H1 (cell line): ENCODE measurements at regions not wholly inside any gene's neighbourhood (a gene's known extent, or its start where the extent isn't known, plus 50 kb on each side); places are given as distances from the start of the nearest gene placed in this dataset.

Experiments
- CTCF ChIA-PET: fragments of 300-600 bp; sonication (Branson Sonifier 250); formaldehyde crosslinking; loops from one replicate; lab custom pipeline; 2021; ENCODE audit not compliant: partially characterized antibody; lab: Charles Lee
- POLR2A ChIA-PET: fragments of 300-600 bp; sonication (Branson Sonifier 250); formaldehyde crosslinking; loops from one replicate; lab custom pipeline; 2021; ENCODE audit warnings: inconsistent platforms; ENCODE audit not compliant: partially characterized antibody; lab: Charles Lee
- DNase-seq, 2 experiments: peaks; one replicate each; pipeline versions ENCODE4 v3.0.0 to v3.0.0-alpha.2; 2010 to 2022; ENCODE audit warnings: low spot score in 2 of 2, low read depth in 1 of 2, mixed read lengths in 1 of 2
- FAIRE-seq: peaks from 2 replicates; lab custom pipeline; 2011; peaks lifted over from hg19 to GRCh38; lab: Jason Lieb, UNC
- H2AFZ ChIP-seq: 2 replicates; pipeline ENCODE4 v1.8.1; 2012; ENCODE audit warnings: low read length, inconsistent platforms
- H2AK5ac ChIP-seq: 2 replicates; pipeline ENCODE4 v1.6.1; 2013; ENCODE audit warnings: low read depth, low read length
- H2BK120ac ChIP-seq: replicated peaks from 2 replicates; pipeline ENCODE3; 2013; ENCODE audit warnings: low read depth, low read length, inconsistent platforms
- H2BK12ac ChIP-seq: 2 replicates; pipeline ENCODE4 v1.6.1; 2013; ENCODE audit warnings: low read depth, low read length
- H2BK15ac ChIP-seq: 2 replicates; pipeline ENCODE4 v1.6.1; 2013; ENCODE audit warnings: low read length
- H2BK20ac ChIP-seq: 2 replicates; pipeline ENCODE4 v1.6.1; 2013; ENCODE audit warnings: low read length
- H2BK5ac ChIP-seq: 2 replicates; pipeline ENCODE4 v1.6.1; 2013; ENCODE audit warnings: low read depth, low read length
- H3K14ac ChIP-seq: 2 replicates; pipeline ENCODE4 v1.6.1; 2013; ENCODE audit warnings: inconsistent platforms; ENCODE audit not compliant: insufficient read length
- H3K18ac ChIP-seq: 2 replicates; pipeline ENCODE4 v1.6.1; 2013; ENCODE audit warnings: low read length; ENCODE audit errors: extremely low read depth
- H3K23ac ChIP-seq: 2 replicates; pipeline ENCODE4 v1.6.1; 2013; ENCODE audit warnings: inconsistent platforms; ENCODE audit not compliant: insufficient read length
- H3K23me2 ChIP-seq: 2 replicates; pipeline ENCODE4 v1.6.1; 2013; ENCODE audit warnings: low read depth, low read length
- H3K27ac ChIP-seq: 2 replicates; pipeline ENCODE4 v1.6.1; 2011; ENCODE audit warnings: low read depth, low read length, inconsistent platforms
- H3K27me3 ChIP-seq, 4 experiments: replicated peaks in 1 of 4; 1 replicate in 1 of 4; 2 replicates in 3 of 4; pipeline versions ENCODE4 v1.6.1 to v1.8.1; 2011 to 2013; ENCODE audit warnings: low read length in 3 of 4, mild to moderate bottlenecking in 3 of 4, inconsistent platforms in 2 of 4, mixed read lengths in 2 of 4, moderate library complexity in 1 of 4; ENCODE audit not compliant: control insufficient read depth in 3 of 4, insufficient read depth in 3 of 4; ENCODE audit errors: extremely low read depth in 1 of 4
- H3K36me3 ChIP-seq, 4 experiments: 2 replicates each; pipeline versions ENCODE4 v1.6.1 to v1.8.1; 2011 to 2013; ENCODE audit warnings: mild to moderate bottlenecking in 4 of 4, low read length in 3 of 4, moderate library complexity in 2 of 4, control low read depth in 1 of 4, inconsistent platforms in 1 of 4; ENCODE audit not compliant: insufficient read depth in 4 of 4, control insufficient read depth in 2 of 4
- H3K4ac ChIP-seq: replicated peaks from 2 replicates; pipeline ENCODE3; 2013; ENCODE audit warnings: low read length, low read depth, mixed read lengths, inconsistent platforms; ENCODE audit not compliant: insufficient read length
- H3K4me1 ChIP-seq, 4 experiments: replicated peaks in 1 of 4; 1 replicate in 1 of 4; 2 replicates in 3 of 4; pipeline versions ENCODE4 v1.6.1 to v1.8.1; 2011 to 2013; ENCODE audit warnings: low read length in 3 of 4, inconsistent platforms in 2 of 4, mixed read lengths in 1 of 4; ENCODE audit not compliant: insufficient read depth in 4 of 4, control insufficient read depth in 3 of 4
- H3K4me2 ChIP-seq, 2 experiments: 2 replicates each; pipeline versions ENCODE4 v1.6.1 to v1.8.1; 2011 to 2013; ENCODE audit warnings: low read depth in 2 of 2, low read length in 2 of 2, control low read depth in 1 of 2, inconsistent platforms in 1 of 2, mild to moderate bottlenecking in 1 of 2; ENCODE audit not compliant: insufficient read depth in 1 of 2
- H3K4me3 ChIP-seq, 4 experiments: fragments of 200-600, 300-600 bp in 1 of 4; sonication (generic), shearing (Covaris generic), sonication (Bioruptor Twin) in 1 of 4; 2 replicates each; pipeline versions ENCODE4 v1.5.1 to v1.8.1; 2011 to 2016; ENCODE audit warnings: low read length in 4 of 4, low read depth in 3 of 4, control low read depth in 2 of 4, inconsistent platforms in 2 of 4, mild to moderate bottlenecking in 2 of 4, mixed read lengths in 1 of 4, moderate library complexity in 1 of 4; ENCODE audit not compliant: insufficient read depth in 2 of 4; ENCODE audit errors: extremely low read depth in 1 of 4
- H3K56ac ChIP-seq: replicated peaks from 2 replicates; pipeline ENCODE3; 2013; ENCODE audit warnings: low read depth, mild to moderate bottlenecking, mixed read lengths, low read length, inconsistent platforms; ENCODE audit not compliant: insufficient read length
- H3K79me1 ChIP-seq: 2 replicates; pipeline ENCODE4 v1.6.1; 2013; ENCODE audit warnings: low read depth, low read length, control low read depth
- H3K79me2 ChIP-seq, 2 experiments: 2 replicates each; pipeline versions ENCODE4 v1.6.1 to v1.8.1; 2012 to 2013; ENCODE audit warnings: low read length in 2 of 2, mild to moderate bottlenecking in 2 of 2, inconsistent platforms in 1 of 2; ENCODE audit not compliant: insufficient read depth in 2 of 2, control insufficient read depth in 1 of 2
- H3K9ac ChIP-seq, 4 experiments: replicated peaks in 1 of 4; 1 replicate in 1 of 4; 2 replicates in 3 of 4; pipeline versions ENCODE4 v1.6.1 to v1.8.1; 2011 to 2013; ENCODE audit warnings: low read depth in 3 of 4, low read length in 3 of 4, control low read depth in 2 of 4, mild to moderate bottlenecking in 2 of 4, moderate library complexity in 2 of 4, inconsistent platforms in 1 of 4; ENCODE audit errors: extremely low read depth in 1 of 4
- H3K9me3 ChIP-seq, 2 experiments: 2 replicates each; pipeline versions ENCODE4 v1.6.1 to v1.8.1; 2012 to 2013; ENCODE audit warnings: mild to moderate bottlenecking in 2 of 2, moderate library complexity in 2 of 2, control low read depth in 1 of 2, inconsistent platforms in 1 of 2, low read depth in 1 of 2, low read length in 1 of 2, mixed read lengths in 1 of 2; ENCODE audit not compliant: insufficient read depth in 2 of 2
- H4K20me1 ChIP-seq, 2 experiments: replicated peaks in 1 of 2; 2 replicates each; pipeline versions ENCODE3 to v1.8.1; 2011 to 2013; ENCODE audit warnings: inconsistent platforms in 2 of 2, low read length in 2 of 2, mild to moderate bottlenecking in 1 of 2; ENCODE audit not compliant: insufficient read depth in 2 of 2, control insufficient read depth in 1 of 2
- H4K5ac ChIP-seq: 2 replicates; pipeline ENCODE4 v1.6.1; 2013; ENCODE audit warnings: low read length, low read depth, mixed read lengths, inconsistent platforms; ENCODE audit not compliant: insufficient read length
- H4K8ac ChIP-seq: 2 replicates; pipeline ENCODE4 v1.8.0; 2013; ENCODE audit warnings: mild to moderate bottlenecking, moderate library complexity, low read length, inconsistent platforms; ENCODE audit not compliant: insufficient read depth; ENCODE audit errors: extremely low read depth
- H4K91ac ChIP-seq: replicated peaks from 2 replicates; pipeline ENCODE3; 2013; ENCODE audit warnings: low read length, mixed read lengths, inconsistent platforms; ENCODE audit not compliant: insufficient read length
- NRF1 ChIP-seq: IDR thresholded peaks from 2 replicates; pipeline ENCODE4 v1.6.1; 2011; ENCODE audit warnings: mild to moderate bottlenecking, low read depth, low read length, improper control_type of control experiment
- POLR2AphosphoS5 ChIP-seq: IDR thresholded peaks from 2 replicates; pipeline ENCODE4 v1.6.1; 2011; ENCODE audit warnings: low read depth, low read length
- WGBS, 2 experiments: shearing (Covaris generic) in 1 of 2; methylation state at CpG; one replicate each; pipeline versions ENCODE4 v1.1.6 to v1.1.7; 2013 to 2015; ENCODE audit warnings: low lambda C conversion rate in 2 of 2, mixed read lengths in 2 of 2, inconsistent platforms in 1 of 2, low coverage in 1 of 2, missing lambda C conversion rate in 1 of 2; ENCODE audit not compliant: insufficient replicate concordance in 2 of 2, insufficient coverage in 1 of 2, insufficient read length in 1 of 2; ENCODE audit errors: extremely low coverage in 1 of 2, missing lambda C conversion rate in 1 of 2; 5-methylcytosine and 5-hydroxymethylcytosine counted together

DNA sequence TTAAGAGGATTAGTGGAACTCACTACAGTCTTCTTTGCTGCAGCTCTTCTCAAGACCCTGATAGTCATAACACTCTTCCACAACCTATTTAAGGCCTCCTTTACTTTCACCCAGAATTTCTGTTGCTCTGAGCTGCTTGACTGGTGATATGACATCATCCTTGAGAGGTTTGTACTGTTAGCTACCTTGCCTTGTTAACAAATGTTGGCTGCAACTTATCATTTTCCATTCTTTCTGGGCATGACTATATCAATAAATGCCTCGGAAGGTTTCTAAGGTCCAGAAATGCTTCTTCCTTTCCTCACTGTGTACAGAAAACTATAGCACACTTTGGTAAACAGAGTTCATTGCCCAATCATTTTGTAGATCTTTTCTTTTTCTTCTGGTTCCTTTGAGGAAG, 1292.2 kb upstream of the TMPRSS15 start:
- H3K9ac ChIP-seq, result no peak overlapping the region
- no peaks in the 10 kb centered on the region for H3K36me3 ChIP-seq
- peaks cover 0 to 3% of the 10 kb centered on the region in 2 experiments; a peak in 1 of 4 replicates for H3K9me3 ChIP-seq
- H3K4me2 ChIP-seq, result no peak overlapping the region
- no peaks in the 10 kb centered on the region for H3K23me2 ChIP-seq
- H3K27ac ChIP-seq, result no peak overlapping the region
- H2BK20ac ChIP-seq, result no peak overlapping the region
- no peak overlapping the region for H3K4ac ChIP-seq
- H3K56ac ChIP-seq, result no peak overlapping the region
- H2BK120ac ChIP-seq, result no peak overlapping the region
- H3K4me1 ChIP-seq, result no peaks in the 10 kb centered on the region
- H4K5ac ChIP-seq, result no peak overlapping the region
- no peak overlapping the region for H2BK15ac ChIP-seq
- H3K27me3 ChIP-seq, result no peaks in the 10 kb centered on the region
- DNase-seq (no peak), FAIRE-seq (no peak)
- no peak overlapping the region for H2AFZ ChIP-seq
- H3K14ac ChIP-seq, result no peak overlapping the region
- H3K79me2 ChIP-seq, result no peaks in the 10 kb centered on the region
- H2BK5ac ChIP-seq, result no peak overlapping the region
- ChIA-PET CTCF (no interaction called here), POLR2A (no interaction called here)
- TF ChIP-seq POLR2AphosphoS5 (no peak), NRF1 (no peak)
- no peak overlapping the region for H2AK5ac ChIP-seq
- no peaks in the 10 kb centered on the region for H3K79me1 ChIP-seq
- no peaks in the 10 kb centered on the region for H4K20me1 ChIP-seq
- no peak overlapping the region for H2BK12ac ChIP-seq
- H3K4me3 ChIP-seq, result no peak overlapping the region
- H4K8ac ChIP-seq, result no peak overlapping the region
- no peak overlapping the region for H4K91ac ChIP-seq
- H3K23ac ChIP-seq, result no peak overlapping the region
- WGBS, 2 experiments, result 88% methylated on average over 1 of the region's 1 CpG; no CpG with 5 or more reads in 1 of the 2 experiments
- H3K18ac ChIP-seq, result no peak overlapping the region
